Panc1 (cell line): ENCODE measurements at regions not wholly inside any gene's neighbourhood (a gene's known extent, or its start where the extent isn't known, plus 50 kb on each side); places are given as distances from the start of the nearest gene placed in this dataset.

Experiments
- POLR2AphosphoS5 ChIP-seq: IDR thresholded peaks from 2 replicates; pipeline ENCODE4 v1.6.1; 2012; ENCODE audit warnings: mild to moderate bottlenecking, low read depth, low read length, moderate library complexity
- SIN3A ChIP-seq: IDR thresholded peaks from 2 replicates; pipeline ENCODE4 v1.6.1; 2012; ENCODE audit warnings: low read depth, mild to moderate bottlenecking, low read length, moderate library complexity, borderline replicate concordance; ENCODE audit not compliant: insufficient read depth
- TCF7L2 ChIP-seq: IDR thresholded peaks from 2 replicates; pipeline ENCODE4 v1.6.1; 2011; ENCODE audit warnings: mild to moderate bottlenecking, low read depth, low read length, inconsistent platforms
- TF ChIP-seq, protein P1 (sequence below): fragments of 450-650 bp; IDR thresholded peaks from 2 replicates; pipeline ENCODE4 v1.5.1; 2017; ENCODE audit warnings: mild to moderate bottlenecking
- TF ChIP-seq, protein P2 (sequence below), 2 experiments: IDR thresholded peaks; 2 replicates each; pipeline ENCODE4 v1.6.1; 2011 to 2012; ENCODE audit warnings: low read depth in 2 of 2, control low read depth in 1 of 2, low read length in 1 of 2, mild to moderate bottlenecking in 1 of 2, moderate library complexity in 1 of 2; ENCODE audit not compliant: insufficient read depth in 1 of 2

DNA sequence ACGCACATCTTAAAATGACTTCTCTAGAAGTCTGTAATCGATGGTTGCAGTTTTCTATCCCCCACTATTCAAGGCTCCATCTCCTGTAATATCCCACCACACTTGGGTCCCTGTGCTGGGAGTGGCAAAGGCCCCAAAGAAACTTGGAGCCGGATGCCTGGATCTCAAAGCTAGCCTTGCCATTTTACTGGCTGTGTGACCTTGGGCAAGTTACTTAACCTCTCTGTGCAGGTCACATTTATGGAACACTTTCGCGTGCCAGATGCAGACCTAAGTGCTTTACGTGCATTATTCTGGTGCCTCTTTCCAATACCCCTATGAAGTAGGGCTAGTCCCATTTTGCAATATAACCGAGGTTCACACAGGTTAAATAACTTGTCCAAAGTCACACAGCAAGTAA lies 151.8 kb upstream of the PRMT8 start:
- TF ChIP-seq, protein P1, sequence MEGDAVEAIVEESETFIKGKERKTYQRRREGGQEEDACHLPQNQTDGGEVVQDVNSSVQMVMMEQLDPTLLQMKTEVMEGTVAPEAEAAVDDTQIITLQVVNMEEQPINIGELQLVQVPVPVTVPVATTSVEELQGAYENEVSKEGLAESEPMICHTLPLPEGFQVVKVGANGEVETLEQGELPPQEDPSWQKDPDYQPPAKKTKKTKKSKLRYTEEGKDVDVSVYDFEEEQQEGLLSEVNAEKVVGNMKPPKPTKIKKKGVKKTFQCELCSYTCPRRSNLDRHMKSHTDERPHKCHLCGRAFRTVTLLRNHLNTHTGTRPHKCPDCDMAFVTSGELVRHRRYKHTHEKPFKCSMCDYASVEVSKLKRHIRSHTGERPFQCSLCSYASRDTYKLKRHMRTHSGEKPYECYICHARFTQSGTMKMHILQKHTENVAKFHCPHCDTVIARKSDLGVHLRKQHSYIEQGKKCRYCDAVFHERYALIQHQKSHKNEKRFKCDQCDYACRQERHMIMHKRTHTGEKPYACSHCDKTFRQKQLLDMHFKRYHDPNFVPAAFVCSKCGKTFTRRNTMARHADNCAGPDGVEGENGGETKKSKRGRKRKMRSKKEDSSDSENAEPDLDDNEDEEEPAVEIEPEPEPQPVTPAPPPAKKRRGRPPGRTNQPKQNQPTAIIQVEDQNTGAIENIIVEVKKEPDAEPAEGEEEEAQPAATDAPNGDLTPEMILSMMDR: no peak
- TF ChIP-seq POLR2AphosphoS5: no peak
- TF ChIP-seq, protein P2, sequence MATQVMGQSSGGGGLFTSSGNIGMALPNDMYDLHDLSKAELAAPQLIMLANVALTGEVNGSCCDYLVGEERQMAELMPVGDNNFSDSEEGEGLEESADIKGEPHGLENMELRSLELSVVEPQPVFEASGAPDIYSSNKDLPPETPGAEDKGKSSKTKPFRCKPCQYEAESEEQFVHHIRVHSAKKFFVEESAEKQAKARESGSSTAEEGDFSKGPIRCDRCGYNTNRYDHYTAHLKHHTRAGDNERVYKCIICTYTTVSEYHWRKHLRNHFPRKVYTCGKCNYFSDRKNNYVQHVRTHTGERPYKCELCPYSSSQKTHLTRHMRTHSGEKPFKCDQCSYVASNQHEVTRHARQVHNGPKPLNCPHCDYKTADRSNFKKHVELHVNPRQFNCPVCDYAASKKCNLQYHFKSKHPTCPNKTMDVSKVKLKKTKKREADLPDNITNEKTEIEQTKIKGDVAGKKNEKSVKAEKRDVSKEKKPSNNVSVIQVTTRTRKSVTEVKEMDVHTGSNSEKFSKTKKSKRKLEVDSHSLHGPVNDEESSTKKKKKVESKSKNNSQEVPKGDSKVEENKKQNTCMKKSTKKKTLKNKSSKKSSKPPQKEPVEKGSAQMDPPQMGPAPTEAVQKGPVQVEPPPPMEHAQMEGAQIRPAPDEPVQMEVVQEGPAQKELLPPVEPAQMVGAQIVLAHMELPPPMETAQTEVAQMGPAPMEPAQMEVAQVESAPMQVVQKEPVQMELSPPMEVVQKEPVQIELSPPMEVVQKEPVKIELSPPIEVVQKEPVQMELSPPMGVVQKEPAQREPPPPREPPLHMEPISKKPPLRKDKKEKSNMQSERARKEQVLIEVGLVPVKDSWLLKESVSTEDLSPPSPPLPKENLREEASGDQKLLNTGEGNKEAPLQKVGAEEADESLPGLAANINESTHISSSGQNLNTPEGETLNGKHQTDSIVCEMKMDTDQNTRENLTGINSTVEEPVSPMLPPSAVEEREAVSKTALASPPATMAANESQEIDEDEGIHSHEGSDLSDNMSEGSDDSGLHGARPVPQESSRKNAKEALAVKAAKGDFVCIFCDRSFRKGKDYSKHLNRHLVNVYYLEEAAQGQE (IDR thresholded peaks at IDR 0.05; ENCODE audit: insufficient read depth in 1 of 2, low read depth in 2 of 2, low read length in 1 of 2): no peak
- TF ChIP-seq TCF7L2: no peak
- no peak for TF ChIP-seq SIN3A
